ENCODE measurements at regions not wholly inside any gene's neighbourhood (a gene's known extent, or its start where the extent isn't known, plus 50 kb on each side); places are given as distances from the start of the nearest gene placed in this dataset.

GRCh38 chr10:57776688-57777432 lies 490.8 kb downstream of the IPMK start:
- no peak for DNase-seq

GRCh38 chr10:57775250-57775649 lies 492.4 kb downstream of the IPMK start:
- DNase-seq, result no peak

- DNase-seq, result no peak
Measured at GRCh38 chr10:57769298-57769697, 498.4 kb downstream of the IPMK start.

- no peak for DNase-seq
Measured at GRCh38 chr10:57759777-57760176, 507.9 kb downstream of the IPMK start.

GRCh38 chr10:57754803-57755202 lies 512.9 kb downstream of the IPMK start:
- DNase-seq, result no peak

GRCh38 chr10:57743711-57744110 lies 524.0 kb downstream of the IPMK start:
- DNase-seq, result no peak

GRCh38 chr10:57741751-57742150 lies 525.9 kb downstream of the IPMK start:
- DNase-seq, result no peak

GRCh38 chr10:57723305-57723704 lies 544.4 kb downstream of the IPMK start:
- no peak for DNase-seq

- DNase-seq, result no peak
Measured at GRCh38 chr10:57716884-57717283, 550.8 kb downstream of the IPMK start.

- DNase-seq, result no peak
Measured at GRCh38 chr10:57715233-57715632, 552.5 kb downstream of the IPMK start.

- no peak for DNase-seq
Measured at GRCh38 chr10:57707300-57707658, 560.4 kb downstream of the IPMK start.

GRCh38 chr10:57706576-57707299 lies 561.0 kb downstream of the IPMK start:
- no peak for DNase-seq

GRCh38 chr10:57706016-57706415 lies 561.7 kb downstream of the IPMK start:
- no peak for DNase-seq

- DNase-seq, result no peak
Measured at GRCh38 chr10:57699944-57700343, 567.8 kb downstream of the IPMK start.

- DNase-seq, result no peak
Measured at GRCh38 chr10:57696641-57697040, 571.1 kb downstream of the IPMK start.

GRCh38 chr10:57694956-57695608 lies 572.6 kb downstream of the IPMK start:
- DNase-seq, result no peak

- no peak for DNase-seq
Measured at GRCh38 chr10:57692255-57692980, 575.3 kb downstream of the IPMK start.

- DNase-seq, result no peak
Measured at GRCh38 chr10:57689596-57690297, 577.9 kb downstream of the IPMK start.

- DNase-seq, result no peak
Measured at GRCh38 chr10:57679916-57680315, 587.8 kb downstream of the IPMK start.

GRCh38 chr10:57675125-57675524 lies 592.6 kb downstream of the IPMK start:
- DNase-seq, result no peak

- no peak for DNase-seq
Measured at GRCh38 chr10:57673446-57673960, 594.2 kb downstream of the IPMK start.

- DNase-seq, result no peak
Measured at GRCh38 chr10:57664815-57665214, 602.9 kb downstream of the IPMK start.

All from GOT3 (cell line).